GM12878 (cell line): ENCODE measurements at regions not wholly inside any gene's neighbourhood (a gene's known extent, or its start where the extent isn't known, plus 50 kb on each side); places are given as distances from the start of the nearest gene placed in this dataset.
A peak's percentile ranks its signal among the peaks of the same experiment; 100 is the strongest.

ENCODE experiments used
- BHLHE40 ChIP-seq, 2 experiments: fragments of 450-650 bp in 1 of 2; IDR thresholded peaks; 2 replicates each; pipeline ENCODE4 v1.6.1; 2011 to 2017; ENCODE audit warnings: low read depth in 2 of 2, borderline replicate concordance in 1 of 2, improper control_type of control experiment in 1 of 2, low read length in 1 of 2, mild to moderate bottlenecking in 1 of 2
- CBX5 ChIP-seq: sonication (generic); IDR thresholded peaks from 2 replicates; pipeline ENCODE4 v1.6.1; 2016; ENCODE audit warnings: low read depth, moderate library complexity, mild to moderate bottlenecking, inconsistent platforms
- EP300 ChIP-seq, 2 experiments: fragments of 150-350 bp in 1 of 2; IDR thresholded peaks; 2 replicates each; pipeline ENCODE4 v1.6.1; 2011 to 2012; ENCODE audit warnings: low read depth in 2 of 2, low read length in 2 of 2, borderline replicate concordance in 1 of 2, improper control_type of control experiment in 1 of 2, inconsistent platforms in 1 of 2; ENCODE audit not compliant: control insufficient read depth in 1 of 2
- ETV6 ChIP-seq, 2 experiments: fragments of 450-650 bp in 1 of 2; IDR thresholded peaks in 1 of 2; conservative IDR thresholded peaks in 1 of 2; 2 replicates each; pipeline ENCODE4 v1.6.1; 2014; ENCODE audit warnings: antibody characterized with exemption in 1 of 2, borderline replicate concordance in 1 of 2, low read depth in 1 of 2, mild to moderate bottlenecking in 1 of 2, moderate library complexity in 1 of 2
- FOS ChIP-seq: IDR thresholded peaks from 3 replicates; pipeline ENCODE4 v1.6.1; 2011; ENCODE audit warnings: borderline replicate concordance; ENCODE audit not compliant: insufficient read length; ENCODE audit errors: extremely low read depth
- HDAC2 ChIP-seq: fragments of 200-600 bp; sonication (generic); IDR thresholded peaks from 2 replicates; pipeline ENCODE4 v1.6.1; 2017
- HDGF ChIP-seq: fragments of 450-650 bp; IDR thresholded peaks from 2 replicates; pipeline ENCODE4 v1.6.1; 2016; ENCODE audit warnings: antibody characterized with exemption
- IKZF1 ChIP-seq: fragments of 450-650 bp; conservative IDR thresholded peaks from 2 replicates; pipeline ENCODE4 v1.6.1; 2017; ENCODE audit warnings: antibody characterized with exemption, mild to moderate bottlenecking
- IKZF2 ChIP-seq, 2 experiments: fragments of 450-650 bp; IDR thresholded peaks; 2 replicates each; pipeline ENCODE4 v1.6.1; 2017; ENCODE audit warnings: mild to moderate bottlenecking in 2 of 2, moderate library complexity in 2 of 2
- IRF4 ChIP-seq: IDR thresholded peaks from 2 replicates; pipeline ENCODE4 v1.6.1; 2011; ENCODE audit warnings: low read depth, low read length
- MEF2A ChIP-seq: IDR thresholded peaks from 2 replicates; pipeline ENCODE4 v1.6.1; 2011; ENCODE audit warnings: low read depth, mild to moderate bottlenecking, low read length, moderate library complexity; ENCODE audit not compliant: insufficient read depth
- NFIC ChIP-seq: IDR thresholded peaks from 2 replicates; pipeline ENCODE4 v1.6.1; 2012; ENCODE audit warnings: low read depth, mild to moderate bottlenecking, inconsistent platforms, low read length, moderate library complexity
- POLR2A ChIP-seq: IDR thresholded peaks from 2 replicates; pipeline ENCODE4 v1.6.1; 2011; ENCODE audit warnings: low read depth, mild to moderate bottlenecking, low read length
- POLR2AphosphoS5 ChIP-seq: IDR thresholded peaks from 2 replicates; pipeline ENCODE4 v1.6.1; 2011; ENCODE audit warnings: mild to moderate bottlenecking, low read length, inconsistent platforms
- RB1 ChIP-seq: fragments of 450-650 bp; formaldehyde crosslinking; IDR thresholded peaks from 2 replicates; pipeline ENCODE4 v1.6.1; 2017; ENCODE audit warnings: mild to moderate bottlenecking, borderline replicate concordance
- RBBP5 ChIP-seq: fragments of 200-600 bp; sonication (generic); conservative IDR thresholded peaks from 2 replicates; pipeline ENCODE4 v1.6.1; 2016
- SMAD5 ChIP-seq: IDR thresholded peaks from 2 replicates; pipeline ENCODE4 v1.6.1; 2016; ENCODE audit warnings: antibody characterized with exemption, low read depth
- SMC3 ChIP-seq: IDR thresholded peaks from 2 replicates; pipeline ENCODE4 v1.6.1; 2011; ENCODE audit warnings: low read length, improper control_type of control experiment, borderline replicate concordance
- SPI1 ChIP-seq: IDR thresholded peaks from 2 replicates; pipeline ENCODE4 v1.6.1; 2011; ENCODE audit warnings: low read depth, mild to moderate bottlenecking, low read length, moderate library complexity, borderline replicate concordance; ENCODE audit not compliant: insufficient read depth
- TAF1 ChIP-seq: IDR thresholded peaks from 2 replicates; pipeline ENCODE4 v1.6.1; 2011; ENCODE audit warnings: mild to moderate bottlenecking, low read depth, low read length, borderline replicate concordance
- YY1 ChIP-seq: IDR thresholded peaks from 2 replicates; pipeline ENCODE4 v1.6.1; 2011; ENCODE audit warnings: low read depth, mild to moderate bottlenecking, low read length
- ZSCAN29 ChIP-seq: fragments of 450-650 bp; IDR thresholded peaks from 2 replicates; pipeline ENCODE4 v1.6.1; 2017; ENCODE audit warnings: mild to moderate bottlenecking, moderate library complexity
- ZZZ3 ChIP-seq: IDR thresholded peaks from 2 replicates; pipeline ENCODE4 v1.6.1; 2011; ENCODE audit warnings: low read depth; ENCODE audit not compliant: control insufficient read depth, insufficient read length
- TF ChIP-seq, protein P1 (sequence below): IDR thresholded peaks from 2 replicates; pipeline ENCODE4 v1.6.1; 2011; ENCODE audit warnings: mild to moderate bottlenecking, low read depth, low read length, moderate library complexity; ENCODE audit not compliant: insufficient replicate concordance
- TF ChIP-seq, protein P2 (sequence below), 3 experiments: IDR thresholded peaks in 2 of 3; conservative IDR thresholded peaks in 1 of 3; 2 replicates each; pipeline ENCODE4 v1.5.1; 2011; ENCODE audit warnings: low read depth in 3 of 3, low read length in 3 of 3, mild to moderate bottlenecking in 3 of 3, control low read depth in 2 of 3, moderate library complexity in 2 of 3, inconsistent platforms in 1 of 3, mixed read lengths in 1 of 3; ENCODE audit not compliant: control insufficient read depth in 2 of 3, insufficient read depth in 1 of 3; ENCODE audit errors: extremely low read depth in 1 of 3
- TF ChIP-seq, protein P3 (sequence below): fragments of 450-650 bp; IDR thresholded peaks from 2 replicates; pipeline ENCODE4 v1.6.1; 2016; ENCODE audit warnings: mild to moderate bottlenecking
- TF ChIP-seq, protein P4 (sequence below): IDR thresholded peaks from 2 replicates; pipeline ENCODE4 v1.6.1; 2012; ENCODE audit warnings: low read length, inconsistent platforms

DNA sequence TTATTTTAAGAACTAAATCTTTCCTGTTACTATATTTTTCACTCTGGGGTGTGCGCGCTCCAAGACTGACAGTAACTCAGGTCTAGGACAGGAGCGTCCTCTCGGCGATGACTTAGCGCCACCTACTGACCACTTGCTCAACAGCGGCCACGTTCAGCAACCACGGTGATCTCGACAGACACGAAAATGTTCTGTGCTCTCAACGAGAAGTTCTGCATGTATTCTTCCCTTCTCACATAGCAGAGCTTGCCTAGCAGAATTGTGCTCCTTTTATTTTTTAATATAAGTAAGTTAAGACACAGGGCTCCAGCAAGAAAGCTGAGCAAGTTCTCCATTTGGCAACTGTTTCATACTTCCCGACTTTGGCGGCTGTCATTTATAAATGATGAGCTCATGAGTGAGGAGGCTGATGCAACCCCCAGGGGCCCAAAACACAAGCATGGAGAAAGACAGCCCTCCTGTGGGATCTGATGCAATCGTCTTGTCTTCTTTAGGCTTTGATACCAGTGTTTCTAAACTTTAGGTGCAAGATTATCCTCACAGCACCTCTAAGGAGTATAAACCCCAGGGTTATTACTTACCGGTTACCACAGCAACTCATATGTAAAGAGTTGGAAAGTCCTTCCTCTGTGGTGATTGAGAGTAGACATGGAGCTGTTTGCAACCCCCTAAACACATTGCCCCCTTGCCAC lies 92.6 kb downstream of the HHIPL2 start (continued):
- TF ChIP-seq FOS (no peak), POLR2A (no peak), TAF1 (no peak), MEF2A (peak; percentile 52; the same call in 1 of the 2 replicates), CBX5 (no peak), YY1 (peak; percentile 74), ETV6 (conservative IDR thresholded peaks at IDR 0.05 in 1 of 2, IDR thresholded peaks at IDR 0.05 in 1 of 2; ENCODE audit: borderline replicate concordance in 1 of 2, low read depth in 1 of 2) (no peak), BHLHE40 (IDR thresholded peaks at IDR 0.05; ENCODE audit: borderline replicate concordance in 1 of 2, low read depth in 2 of 2, low read length in 1 of 2) (0 out of 4 replicates have a peak, but pooled peaks have one; percentile 14 to 31), SPI1 (no peak), RBBP5 (no peak), RB1 (no peak), HDGF (no peak), SMC3 (peak; percentile 79), NFIC (no peak), EP300 (IDR thresholded peaks at IDR 0.05; ENCODE audit: borderline replicate concordance in 1 of 2, control insufficient read depth in 1 of 2, low read depth in 2 of 2, low read length in 2 of 2) (no peak), IRF4 (0 out of 2 replicates have a peak, but pooled peaks have one; percentile 37), ZZZ3 (no peak), ZSCAN29 (no peak), IKZF2 (IDR thresholded peaks at IDR 0.05) (no peak), HDAC2 (no peak), SMAD5 (no peak), POLR2AphosphoS5 (no peak), IKZF1 (no peak)
- TF ChIP-seq, protein P1, sequence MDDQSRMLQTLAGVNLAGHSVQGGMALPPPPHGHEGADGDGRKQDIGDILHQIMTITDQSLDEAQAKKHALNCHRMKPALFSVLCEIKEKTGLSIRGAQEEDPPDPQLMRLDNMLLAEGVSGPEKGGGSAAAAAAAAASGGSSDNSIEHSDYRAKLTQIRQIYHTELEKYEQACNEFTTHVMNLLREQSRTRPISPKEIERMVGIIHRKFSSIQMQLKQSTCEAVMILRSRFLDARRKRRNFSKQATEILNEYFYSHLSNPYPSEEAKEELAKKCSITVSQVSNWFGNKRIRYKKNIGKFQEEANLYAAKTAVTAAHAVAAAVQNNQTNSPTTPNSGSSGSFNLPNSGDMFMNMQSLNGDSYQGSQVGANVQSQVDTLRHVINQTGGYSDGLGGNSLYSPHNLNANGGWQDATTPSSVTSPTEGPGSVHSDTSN: no peak
- TF ChIP-seq, protein P2, sequence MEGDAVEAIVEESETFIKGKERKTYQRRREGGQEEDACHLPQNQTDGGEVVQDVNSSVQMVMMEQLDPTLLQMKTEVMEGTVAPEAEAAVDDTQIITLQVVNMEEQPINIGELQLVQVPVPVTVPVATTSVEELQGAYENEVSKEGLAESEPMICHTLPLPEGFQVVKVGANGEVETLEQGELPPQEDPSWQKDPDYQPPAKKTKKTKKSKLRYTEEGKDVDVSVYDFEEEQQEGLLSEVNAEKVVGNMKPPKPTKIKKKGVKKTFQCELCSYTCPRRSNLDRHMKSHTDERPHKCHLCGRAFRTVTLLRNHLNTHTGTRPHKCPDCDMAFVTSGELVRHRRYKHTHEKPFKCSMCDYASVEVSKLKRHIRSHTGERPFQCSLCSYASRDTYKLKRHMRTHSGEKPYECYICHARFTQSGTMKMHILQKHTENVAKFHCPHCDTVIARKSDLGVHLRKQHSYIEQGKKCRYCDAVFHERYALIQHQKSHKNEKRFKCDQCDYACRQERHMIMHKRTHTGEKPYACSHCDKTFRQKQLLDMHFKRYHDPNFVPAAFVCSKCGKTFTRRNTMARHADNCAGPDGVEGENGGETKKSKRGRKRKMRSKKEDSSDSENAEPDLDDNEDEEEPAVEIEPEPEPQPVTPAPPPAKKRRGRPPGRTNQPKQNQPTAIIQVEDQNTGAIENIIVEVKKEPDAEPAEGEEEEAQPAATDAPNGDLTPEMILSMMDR (IDR thresholded peaks at IDR 0.05 in 2 of 3, conservative IDR thresholded peaks at IDR 0.05 in 1 of 3; ENCODE audit: control insufficient read depth in 2 of 3, extremely low read depth in 1 of 3, insufficient read depth in 1 of 3, low read depth in 3 of 3, low read length in 3 of 3): peak; percentile 91 to 97 (median 97)
- TF ChIP-seq, protein P3, sequence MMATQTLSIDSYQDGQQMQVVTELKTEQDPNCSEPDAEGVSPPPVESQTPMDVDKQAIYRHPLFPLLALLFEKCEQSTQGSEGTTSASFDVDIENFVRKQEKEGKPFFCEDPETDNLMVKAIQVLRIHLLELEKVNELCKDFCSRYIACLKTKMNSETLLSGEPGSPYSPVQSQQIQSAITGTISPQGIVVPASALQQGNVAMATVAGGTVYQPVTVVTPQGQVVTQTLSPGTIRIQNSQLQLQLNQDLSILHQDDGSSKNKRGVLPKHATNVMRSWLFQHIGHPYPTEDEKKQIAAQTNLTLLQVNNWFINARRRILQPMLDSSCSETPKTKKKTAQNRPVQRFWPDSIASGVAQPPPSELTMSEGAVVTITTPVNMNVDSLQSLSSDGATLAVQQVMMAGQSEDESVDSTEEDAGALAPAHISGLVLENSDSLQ: peak; percentile 57
- TF ChIP-seq, protein P4, sequence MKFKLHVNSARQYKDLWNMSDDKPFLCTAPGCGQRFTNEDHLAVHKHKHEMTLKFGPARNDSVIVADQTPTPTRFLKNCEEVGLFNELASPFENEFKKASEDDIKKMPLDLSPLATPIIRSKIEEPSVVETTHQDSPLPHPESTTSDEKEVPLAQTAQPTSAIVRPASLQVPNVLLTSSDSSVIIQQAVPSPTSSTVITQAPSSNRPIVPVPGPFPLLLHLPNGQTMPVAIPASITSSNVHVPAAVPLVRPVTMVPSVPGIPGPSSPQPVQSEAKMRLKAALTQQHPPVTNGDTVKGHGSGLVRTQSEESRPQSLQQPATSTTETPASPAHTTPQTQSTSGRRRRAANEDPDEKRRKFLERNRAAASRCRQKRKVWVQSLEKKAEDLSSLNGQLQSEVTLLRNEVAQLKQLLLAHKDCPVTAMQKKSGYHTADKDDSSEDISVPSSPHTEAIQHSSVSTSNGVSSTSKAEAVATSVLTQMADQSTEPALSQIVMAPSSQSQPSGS: no peak
